Erythroblast (primary cell): ENCODE measurements at regions not wholly inside any gene's neighbourhood (a gene's known extent, or its start where the extent isn't known, plus 50 kb on each side); places are given as distances from the start of the nearest gene placed in this dataset.

Experiments
- DNase-seq, 2 experiments: peaks; one replicate each; lab custom pipeline; 2025; lab: John Stamatoyannopoulos, UW
- GATA1 ChIP-seq: IDR thresholded peaks from 2 replicates; pipeline ENCODE4 v1.6.1; 2011; ENCODE audit warnings: low read depth, mild to moderate bottlenecking, control low read depth, low read length, moderate library complexity
- POLR2A ChIP-seq: IDR thresholded peaks from 2 replicates; pipeline ENCODE4 v1.6.1; 2011; ENCODE audit warnings: mild to moderate bottlenecking, low read length

GRCh38 chr16:85465328-85466303, 147.5 kb upstream of the GSE1 start:
- peak in 1 of 2 experiments; percentile 27 for DNase-seq
- no peak for TF ChIP-seq GATA1

DNA sequence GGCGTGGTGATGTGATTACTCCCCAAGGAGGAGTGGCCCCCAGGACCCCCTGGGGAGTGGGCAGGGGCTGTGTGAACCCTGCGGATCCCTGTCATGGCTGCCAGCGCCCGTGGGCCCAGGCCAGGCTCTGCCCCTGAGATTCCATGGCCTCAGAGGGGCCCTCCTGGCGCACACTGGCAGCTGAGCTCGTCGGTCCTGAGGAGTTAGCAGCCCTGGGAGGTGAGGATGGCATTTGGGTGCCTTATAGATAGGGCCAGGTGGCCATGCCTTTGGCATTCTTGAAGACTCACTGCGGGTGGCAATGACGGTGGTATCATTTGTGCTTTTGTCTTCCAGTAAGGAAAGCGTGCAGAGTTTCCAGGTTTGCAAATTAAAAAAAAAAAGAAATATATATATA, 146.8 kb upstream of the GSE1 start:
- no peak for TF ChIP-seq POLR2A
- no peak for TF ChIP-seq GATA1
- no peak for DNase-seq

- no peak for TF ChIP-seq GATA1
- TF ChIP-seq POLR2A: no peak
- DNase-seq: no peak
Observed at GRCh38 chr16:85466989-85467388, 146.1 kb upstream of the GSE1 start.

DNA sequence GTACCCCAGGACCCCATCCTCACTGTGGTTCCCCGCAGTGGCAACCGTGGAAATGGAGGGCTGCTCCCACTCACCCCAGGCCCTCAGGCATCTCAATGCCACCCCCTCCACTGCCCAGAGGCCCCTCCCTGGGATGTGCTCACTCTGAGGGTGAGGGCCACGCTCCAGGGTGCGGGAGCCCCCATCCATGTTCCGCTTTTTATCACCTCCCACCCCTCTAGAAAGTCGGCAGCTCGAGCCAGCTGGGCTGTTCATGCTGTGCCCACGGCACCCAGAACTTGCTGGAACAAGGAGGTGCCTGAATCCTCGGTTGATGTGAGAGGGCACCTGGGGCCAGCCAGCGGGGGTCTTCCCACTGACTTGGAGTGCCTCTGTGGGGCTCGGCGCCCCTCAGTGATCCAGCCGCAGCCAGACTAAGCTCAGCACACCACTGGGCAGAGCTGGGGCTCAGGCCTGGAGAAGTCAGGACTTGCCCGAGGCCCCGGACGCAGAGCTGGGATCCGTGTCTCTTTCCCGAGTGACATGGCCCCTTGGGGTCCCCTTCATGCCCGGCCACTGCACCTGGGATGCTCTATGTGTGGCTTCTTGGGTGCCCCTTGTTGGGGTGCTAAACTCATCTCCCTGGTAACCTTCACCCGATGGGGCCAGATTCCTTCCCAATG, 143.1 kb upstream of the GSE1 start:
- DNase-seq: no peak
- TF ChIP-seq POLR2A: no peak
- TF ChIP-seq GATA1: no peak

GRCh38 chr16:85470873-85471272, 142.2 kb upstream of the GSE1 start:
- TF ChIP-seq POLR2A (no peak), GATA1 (no peak)
- no peak for DNase-seq

DNA sequence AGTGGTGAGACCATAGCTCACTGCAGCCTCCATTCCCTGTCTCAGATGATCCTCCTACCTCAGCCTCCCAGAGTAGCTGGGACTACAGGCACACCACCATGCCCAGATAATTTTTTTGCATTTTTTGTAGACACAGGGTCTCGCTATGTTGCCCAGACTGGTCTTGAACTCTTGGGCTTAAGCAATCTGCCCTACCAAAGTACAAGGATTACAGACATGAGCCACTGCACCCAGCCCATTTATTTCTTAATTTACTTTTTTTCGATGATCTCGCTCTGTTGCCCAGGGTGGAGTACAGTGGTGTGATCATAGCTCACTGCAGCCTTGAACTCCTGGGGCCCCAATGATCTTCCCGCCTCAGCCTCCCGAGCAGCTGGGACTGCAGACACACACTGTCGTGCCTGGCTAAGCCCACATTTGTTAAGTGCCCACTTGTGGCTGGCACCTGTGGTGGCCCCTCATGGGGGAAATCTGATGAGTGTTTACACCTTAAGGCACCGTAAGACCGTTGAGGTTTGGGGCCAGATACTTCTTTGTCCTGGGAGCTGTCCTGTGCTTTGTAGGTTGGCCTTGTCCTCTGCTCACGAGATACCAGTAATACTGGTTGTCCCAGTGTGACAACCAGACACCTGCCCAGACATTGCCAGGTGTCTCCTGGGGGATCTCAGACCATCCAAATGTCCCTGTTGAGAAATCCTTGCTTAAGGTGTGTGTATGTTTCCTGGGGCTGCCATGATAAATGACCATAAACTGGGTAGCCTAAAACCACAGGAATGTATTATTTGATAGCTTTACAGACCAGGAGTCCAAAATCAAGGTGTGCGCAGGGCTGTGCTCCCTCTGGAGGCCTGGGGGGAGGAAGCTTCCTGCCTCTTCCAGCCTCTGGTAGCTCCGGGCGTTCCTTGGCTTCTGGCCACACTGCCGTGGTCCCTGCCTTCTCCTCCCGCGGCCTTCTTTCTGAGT, 141.4 kb upstream of the GSE1 start:
- TF ChIP-seq GATA1: no peak
- no peak for TF ChIP-seq POLR2A
- DNase-seq: no peak

- TF ChIP-seq POLR2A: no peak
- no peak for TF ChIP-seq GATA1
- DNase-seq: no peak
Observed at GRCh38 chr16:85472514-85472913, 140.6 kb upstream of the GSE1 start.

DNA sequence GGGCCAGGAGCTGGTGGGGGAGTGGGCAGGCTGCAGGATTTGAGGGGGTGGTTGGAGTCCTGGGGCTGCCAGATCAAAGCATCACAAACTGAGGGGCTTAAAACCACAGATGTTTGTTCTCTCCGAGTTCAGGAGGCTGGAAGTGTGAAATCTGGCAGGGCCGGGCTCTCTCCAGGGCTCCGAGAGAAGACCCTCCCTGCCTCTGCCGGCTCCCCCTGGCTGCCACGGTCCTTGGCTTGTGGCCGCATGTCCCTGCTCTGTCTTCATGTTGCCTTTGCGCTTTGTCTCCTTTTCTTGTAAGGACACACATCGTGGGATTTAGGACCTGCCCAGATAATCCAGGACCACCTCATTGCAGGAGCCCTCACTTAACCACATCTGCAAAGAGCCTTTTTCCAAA, 139.8 kb upstream of the GSE1 start:
- TF ChIP-seq GATA1 (no peak), POLR2A (no peak)
- DNase-seq: no peak

- TF ChIP-seq POLR2A (no peak), GATA1 (no peak)
- peak in 1 of 2 experiments; percentile 16 for DNase-seq
Observed at GRCh38 chr16:85473909-85474620, 139.1 kb upstream of the GSE1 start.

- DNase-seq: peak; percentile 75 to 91
- TF ChIP-seq POLR2A (no peak), GATA1 (no peak)
Observed at GRCh38 chr16:85474621-85475217, 138.4 kb upstream of the GSE1 start.

DNA sequence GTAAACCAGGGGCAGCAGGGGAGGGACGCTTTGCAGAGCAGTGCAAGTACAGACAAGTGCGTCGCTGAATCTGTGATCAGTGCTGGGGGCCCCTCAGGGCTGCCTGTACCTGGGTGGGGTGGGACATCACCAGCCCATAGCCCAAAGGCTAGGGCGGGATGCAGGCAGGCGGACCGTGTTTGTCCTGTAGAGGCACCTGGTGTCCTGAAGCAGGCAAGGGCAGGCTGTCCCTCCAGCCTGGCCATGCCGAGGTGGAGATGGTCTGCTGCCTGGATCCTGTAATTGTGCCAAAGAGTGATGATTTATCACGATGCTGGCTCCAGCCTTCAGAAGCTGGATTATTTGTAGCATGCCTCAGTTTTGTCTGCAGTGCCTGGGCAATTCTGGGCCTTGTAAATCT, 137.9 kb upstream of the GSE1 start:
- DNase-seq: no peak
- TF ChIP-seq POLR2A: no peak
- TF ChIP-seq GATA1: no peak

- TF ChIP-seq POLR2A (no peak), GATA1 (no peak)
- no peak for DNase-seq
Observed at GRCh38 chr16:85475691-85476300, 137.3 kb upstream of the GSE1 start.
